T-helper 22 cell (primary cell): ENCODE measurements at regions not wholly inside any gene's neighbourhood (a gene's known extent, or its start where the extent isn't known, plus 50 kb on each side); places are given as distances from the start of the nearest gene placed in this dataset.
A peak's percentile ranks its signal among the peaks of the same experiment; 100 is the strongest.
"Not testable (repeated sequence)": the region's sequence is repeated elsewhere in the genome, so short reads cannot be mapped to it uniquely, and the experiment has no call there.

Experiments used
- DNase-seq: peaks from one replicate; pipeline ENCODE4 v3.0.0-alpha.2; 2020; ENCODE audit warnings: low read depth

DNA sequence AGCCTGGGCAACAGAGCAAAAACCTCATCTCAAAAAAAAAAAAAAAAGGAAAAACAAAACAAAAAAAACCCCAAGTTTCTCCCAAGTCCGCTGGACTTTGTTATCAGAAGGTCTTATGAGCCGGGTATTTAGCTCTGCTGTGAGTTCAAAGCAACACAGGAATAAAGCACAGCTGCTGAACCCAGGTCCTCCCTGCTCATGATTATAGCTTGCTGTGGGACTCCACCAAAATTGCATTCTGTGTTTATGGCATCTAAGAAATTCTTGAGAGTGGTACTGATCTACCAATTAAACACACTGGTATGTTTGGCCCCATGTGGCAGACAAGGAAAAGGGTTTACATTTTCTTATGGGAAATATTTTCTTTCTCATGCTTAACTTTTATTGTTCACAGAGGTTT lies 93.6 kb upstream of the NEDD9 start:
- no peak for DNase-seq

DNA sequence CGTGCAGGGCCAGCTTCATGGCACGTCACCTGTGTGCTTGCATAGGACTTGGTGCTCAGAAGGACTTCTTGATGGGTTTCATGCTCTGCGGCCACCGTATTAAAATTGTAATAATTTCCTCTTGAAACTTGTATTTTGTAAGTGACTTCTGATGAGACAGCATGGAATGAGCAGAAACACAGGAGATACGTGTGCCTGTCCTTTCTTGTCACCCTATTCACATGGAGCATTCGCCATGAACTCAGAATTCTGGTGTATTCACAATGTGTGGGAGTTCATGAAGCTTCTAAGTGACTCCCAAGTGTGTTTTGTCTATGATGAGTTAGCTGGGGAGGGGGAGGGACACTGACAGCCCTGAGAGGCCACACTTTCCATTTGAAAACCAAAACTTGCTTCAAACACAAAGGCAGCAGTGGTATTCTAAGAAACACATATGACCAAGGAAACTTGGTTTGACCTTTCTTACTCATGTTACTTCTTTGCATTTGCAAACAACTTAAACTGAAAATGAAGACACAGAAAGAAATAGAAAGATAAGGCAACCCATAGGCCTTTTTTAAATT lies 92.1 kb upstream of the NEDD9 start:
- DNase-seq: no peak

DNA sequence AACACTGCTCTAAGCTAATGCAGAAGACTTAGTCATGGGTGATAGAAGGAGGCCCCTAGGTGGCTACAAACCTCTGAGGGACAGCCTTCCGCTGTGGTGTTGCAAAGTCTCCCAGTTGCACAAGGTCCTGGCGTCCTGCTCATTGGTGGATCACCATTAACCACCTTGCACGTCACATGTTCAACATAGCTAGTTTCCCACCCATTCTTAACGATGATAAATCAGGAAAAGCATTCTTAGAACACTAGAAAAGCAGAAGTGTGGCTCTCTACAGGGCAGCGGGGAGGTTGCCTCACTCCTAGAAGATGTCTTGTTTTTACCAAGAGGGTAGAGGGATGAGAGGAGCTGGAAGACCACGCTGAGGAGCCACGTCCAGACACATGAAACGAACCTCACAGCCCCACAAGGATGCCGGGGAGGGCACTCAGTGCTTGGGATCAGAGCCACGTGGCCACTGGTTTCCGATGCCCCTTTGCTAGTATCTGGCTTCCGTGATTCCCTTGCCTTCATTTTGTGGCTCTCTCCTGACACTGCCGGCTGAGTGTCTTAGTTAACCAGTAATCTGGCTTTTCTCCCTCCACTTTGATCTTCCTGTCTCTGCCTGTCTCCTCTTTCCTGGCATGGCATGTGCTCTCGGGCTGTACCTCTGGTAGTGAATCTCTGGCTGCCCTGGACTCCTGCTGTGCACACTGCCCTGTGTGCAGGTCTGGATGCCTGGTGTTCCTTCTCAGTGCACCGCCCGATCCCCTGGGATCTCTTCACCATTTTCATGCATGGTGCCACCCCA lies 91.4 kb upstream of the NEDD9 start:
- DNase-seq: no peak

DNA sequence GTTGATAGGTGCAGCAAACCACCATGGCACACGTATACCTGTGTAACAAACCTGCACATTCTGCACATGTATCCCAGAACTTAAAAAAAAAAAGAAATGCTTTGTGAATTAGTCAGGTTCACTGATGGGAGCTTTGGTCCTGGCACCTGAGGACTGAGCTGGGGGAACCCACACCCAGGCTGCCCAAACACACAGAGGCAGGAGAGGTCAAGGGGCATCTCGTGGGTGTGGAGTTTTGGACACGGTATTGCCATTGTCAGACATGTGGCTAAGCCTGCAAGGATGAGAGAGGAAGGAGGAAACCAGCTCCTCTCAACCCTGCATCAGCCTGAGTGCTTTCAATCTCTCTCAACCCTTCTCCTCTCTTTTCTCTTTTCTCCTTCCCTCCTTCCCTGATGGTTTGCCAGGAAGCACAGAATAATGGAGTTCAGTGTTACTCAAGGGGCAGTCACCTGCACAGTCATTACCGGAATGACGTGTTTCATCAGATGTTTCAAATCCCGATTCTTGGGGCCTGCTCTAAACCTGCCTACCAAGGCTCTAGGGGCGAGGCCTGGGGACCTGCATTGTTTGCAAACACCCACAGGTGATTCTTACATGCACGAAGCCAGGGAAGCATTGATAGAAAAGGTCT lies 89.9 kb upstream of the NEDD9 start:
- no peak for DNase-seq

DNA sequence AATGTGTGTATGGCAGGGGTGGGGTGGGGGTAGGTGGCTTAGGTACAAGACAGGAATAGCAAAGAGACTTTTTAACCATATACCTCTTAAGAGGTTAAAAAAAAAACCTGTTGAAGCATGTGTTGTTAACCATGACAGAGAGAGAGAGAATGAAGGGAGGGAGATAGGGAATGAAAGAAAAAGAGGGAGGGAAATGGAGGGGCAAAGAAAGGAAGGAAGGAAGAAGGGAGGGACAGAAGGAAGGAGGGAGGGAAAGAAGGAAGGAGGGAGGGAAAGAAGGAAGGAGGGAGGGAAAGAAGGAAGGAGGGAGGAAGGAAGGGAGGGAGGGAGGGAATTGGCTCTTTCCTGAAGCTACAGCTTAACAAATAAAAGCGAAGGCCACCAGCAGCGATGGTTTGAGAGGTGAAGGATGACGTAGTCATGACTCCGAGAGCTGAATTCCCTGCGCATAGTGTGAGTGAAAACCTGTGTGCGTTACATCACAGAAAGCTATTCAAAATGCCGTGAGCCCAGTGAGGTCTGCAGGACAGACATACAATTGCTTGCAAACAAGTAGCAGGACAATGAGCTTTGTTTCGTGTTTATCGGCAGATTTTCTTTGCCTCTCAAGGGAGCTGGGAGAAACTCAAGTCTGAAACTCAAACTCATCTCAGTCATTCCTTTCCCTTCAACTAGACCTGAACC lies 88.6 kb upstream of the NEDD9 start:
- DNase-seq: no peak

DNA sequence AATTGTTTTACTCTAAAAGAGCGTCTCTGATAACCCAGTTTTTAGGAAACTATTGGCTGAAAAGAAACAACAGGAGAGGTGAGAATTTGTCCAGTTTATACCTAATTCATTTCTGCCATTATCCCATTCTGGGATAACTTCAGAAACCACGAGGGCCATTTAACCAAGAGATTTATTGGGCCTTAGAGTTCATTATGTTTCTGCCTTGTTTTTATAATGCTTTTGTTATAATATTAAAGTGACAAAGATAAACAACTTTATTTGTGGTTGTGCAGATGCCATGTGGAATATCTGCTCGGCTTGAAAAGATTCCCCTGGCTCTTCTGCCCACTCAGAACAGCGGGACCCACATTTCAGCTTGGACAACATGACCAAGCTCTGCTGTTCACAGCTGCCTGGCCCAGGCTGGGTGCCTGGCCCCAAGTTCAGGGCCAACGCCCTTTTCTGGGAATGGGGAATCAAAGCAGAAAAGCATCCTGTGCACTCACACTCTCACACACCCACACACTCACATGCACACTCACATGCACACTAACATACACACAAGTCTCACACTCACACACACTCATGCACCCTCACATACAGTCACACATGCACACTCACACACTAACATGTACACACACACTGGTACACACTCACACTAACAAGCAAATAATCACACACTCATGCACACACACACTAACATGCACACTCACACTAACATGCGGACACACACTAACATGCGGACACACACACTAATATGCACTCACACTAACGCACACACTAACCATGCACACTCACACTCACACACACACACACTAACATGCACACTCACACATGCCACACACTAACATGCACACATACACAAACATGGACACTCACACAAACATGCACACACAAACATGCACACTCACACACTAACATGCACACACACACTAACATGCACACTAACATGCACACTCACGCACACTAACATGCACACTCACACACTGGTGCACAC lies 86.7 kb upstream of the NEDD9 start:
- DNase-seq: no peak

DNA sequence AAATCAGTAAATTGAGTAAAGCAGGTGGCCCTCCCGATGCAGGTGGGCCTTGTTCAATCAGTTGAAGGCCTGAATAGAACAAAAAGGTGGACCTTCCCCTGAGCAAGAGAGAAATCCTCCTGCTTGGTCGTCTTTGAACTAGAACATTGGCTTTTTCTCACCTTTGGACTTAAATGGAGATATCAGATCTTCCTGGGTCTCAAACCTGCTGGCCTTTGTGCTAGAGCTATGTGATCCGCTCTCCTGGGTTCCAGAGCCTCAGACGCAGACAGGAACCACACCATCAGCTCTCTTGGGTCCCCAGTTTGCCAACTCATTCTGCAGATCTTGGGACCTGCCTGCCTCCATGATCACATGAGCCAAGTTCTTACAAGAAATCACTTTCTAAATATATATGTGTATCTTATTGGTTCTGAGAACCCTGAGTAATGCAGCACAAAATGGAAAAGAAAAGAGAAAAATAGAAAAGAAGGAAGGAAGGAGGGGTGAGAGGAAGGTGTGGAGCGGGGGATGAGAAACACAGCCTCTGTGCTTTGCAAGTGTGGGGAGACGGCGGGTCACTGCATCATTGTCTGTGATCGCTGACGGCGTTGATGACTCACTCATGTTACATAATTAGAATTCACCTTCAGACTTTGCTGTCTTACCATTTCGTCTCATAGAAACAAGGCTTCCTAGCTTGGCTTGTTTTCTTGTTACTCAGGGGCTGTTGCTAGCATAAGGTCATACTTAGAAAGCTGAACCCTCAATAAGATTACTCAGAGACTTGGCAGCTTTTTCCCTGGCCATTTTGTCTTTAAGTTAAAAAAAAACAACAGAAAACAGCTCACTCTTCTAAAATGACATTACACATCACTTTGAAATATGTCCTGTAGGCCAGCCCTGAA lies 85.7 kb upstream of the NEDD9 start:
- DNase-seq: peak; percentile 69

DNA sequence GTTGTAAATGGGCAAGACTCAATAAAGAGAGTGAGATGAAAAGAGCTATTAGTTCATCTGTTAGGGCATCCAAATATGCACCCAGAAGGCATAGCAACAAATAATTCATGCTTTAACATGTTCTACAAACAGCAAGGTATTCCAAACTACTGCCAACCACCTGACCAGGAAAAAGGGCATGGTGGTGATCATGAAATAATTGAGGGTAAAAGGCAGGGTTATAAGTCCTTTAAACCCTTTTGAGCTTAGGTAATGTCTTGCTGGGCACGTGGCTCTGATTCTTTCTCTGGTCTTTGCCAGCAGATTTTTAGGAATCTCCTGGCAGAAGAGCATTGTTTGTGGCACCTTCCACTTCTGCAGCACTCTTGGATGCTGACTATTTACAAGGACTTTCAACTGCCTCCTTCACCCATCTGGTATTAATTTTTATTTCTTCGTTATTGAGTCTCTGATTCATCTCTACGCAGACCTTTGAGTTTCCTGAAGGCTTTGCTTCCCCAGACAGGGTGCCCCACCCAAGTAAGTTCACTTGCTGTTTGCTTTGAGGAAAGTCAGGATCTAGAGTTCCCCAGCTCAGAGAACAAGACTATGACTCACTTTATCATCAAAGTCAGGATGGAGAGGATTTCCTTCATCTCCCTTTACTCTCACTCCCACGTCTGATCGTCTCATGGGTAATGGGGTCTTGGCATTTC lies 83.4 kb upstream of the NEDD9 start:
- no peak for DNase-seq

DNA sequence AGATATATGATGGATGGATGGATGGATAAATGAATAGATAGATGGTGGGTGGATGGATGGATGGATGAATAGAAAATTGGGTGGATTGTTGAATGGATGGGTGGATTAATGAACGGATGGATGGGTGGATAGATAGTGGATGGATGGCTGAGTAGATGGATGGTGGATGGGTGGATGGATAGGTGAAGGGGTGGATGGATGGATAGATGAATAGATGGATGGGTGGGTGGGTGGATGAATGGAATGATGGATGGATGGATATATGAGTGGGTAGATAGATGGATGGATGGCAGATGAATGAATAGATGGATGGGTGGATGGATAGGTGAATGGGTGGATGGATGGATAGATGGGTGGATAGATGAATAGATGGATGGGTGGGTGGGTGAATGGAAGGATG lies 80.7 kb upstream of the NEDD9 start:
- no peak for DNase-seq

DNA sequence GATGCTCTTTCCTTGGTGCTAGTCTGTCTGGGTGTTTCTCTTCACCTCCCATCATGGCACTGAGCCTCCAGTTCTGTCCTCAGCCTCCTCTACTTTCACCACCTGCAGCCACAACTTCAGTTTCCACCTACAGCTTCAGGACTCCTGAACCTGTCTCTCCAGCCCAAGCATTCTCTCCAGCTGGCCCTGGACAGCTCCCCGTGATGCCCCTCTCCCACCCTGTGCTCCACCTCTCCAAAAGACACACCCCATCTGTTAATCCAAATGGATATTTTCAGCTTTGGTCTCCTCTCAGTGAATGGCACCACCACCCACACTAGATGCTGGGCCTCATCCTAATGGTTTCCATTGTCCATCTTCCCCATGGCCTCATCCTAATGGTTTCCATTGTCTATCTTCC lies 79.5 kb upstream of the NEDD9 start:
- no peak for DNase-seq

DNA sequence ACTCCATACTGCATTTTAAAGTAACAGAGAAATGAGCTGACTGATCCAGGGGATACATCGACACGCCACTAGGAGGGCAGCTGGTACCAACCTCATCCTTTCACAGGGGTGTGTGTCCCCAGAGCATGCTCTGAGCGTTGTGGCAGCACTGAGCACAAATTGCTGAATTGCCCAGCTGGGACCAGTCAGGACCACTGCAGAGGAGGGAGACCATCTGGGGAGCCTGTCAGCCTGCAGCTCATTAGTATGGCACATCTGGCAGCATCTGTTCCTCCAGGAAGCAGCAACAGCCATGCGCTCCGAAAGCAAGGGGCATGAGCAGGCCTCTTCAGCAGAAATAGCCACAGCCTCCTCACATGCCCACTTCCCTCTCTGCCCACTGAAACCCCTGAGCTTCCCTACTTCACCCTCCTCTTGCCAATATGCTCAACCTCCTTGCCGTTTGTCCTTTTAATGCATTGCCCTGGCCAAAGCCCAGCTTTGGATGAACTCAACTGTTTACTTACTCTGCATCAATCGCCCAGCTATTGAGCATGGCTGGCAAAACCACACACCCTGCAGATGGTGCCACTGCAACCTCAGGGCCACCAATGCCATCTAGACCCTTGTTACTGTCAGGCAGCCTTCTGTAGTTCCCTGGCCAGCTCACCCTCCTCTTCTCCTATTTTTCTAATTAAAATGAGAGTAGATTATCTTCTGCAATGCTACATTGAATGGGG lies 77.6 kb upstream of the NEDD9 start:
- DNase-seq: no peak

DNA sequence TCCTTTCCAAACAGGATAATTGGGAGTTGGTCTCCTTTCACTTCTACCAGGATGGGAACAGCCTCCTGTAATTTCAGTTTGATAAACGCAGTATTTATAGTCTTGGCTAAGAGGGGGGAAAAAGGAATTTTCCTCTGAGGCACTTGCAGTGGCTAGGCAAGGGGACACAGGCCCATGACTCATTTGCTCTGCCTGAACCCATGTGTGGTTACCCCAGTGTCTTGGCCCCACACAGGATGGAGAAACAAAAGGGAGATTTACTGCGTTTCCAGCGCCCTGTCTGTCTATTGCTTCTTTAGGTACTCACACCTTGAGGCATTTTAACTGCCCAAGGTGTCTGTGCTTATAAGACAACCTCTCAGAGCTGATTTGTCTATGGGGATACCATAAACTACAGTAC lies 74.8 kb upstream of the NEDD9 start:
- DNase-seq: no peak

DNA sequence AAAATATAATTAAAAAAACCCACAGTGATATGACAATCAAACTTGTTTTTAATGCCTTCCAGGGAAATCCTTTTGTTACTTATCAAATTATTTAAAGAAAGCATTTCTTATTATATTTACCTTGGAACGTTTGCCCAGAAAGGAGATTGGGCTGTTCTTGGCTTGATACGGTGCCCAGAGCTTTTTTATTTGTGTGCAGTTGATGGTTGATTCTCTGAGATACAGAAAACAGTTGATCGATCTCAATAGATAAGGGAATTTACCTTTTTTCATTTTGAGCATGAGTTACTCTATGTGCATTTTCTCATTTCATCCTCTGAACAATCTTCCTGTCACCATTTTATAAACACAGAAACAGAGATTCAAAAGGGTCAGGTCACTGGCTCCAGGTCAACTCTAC lies 72.5 kb upstream of the NEDD9 start:
- no peak for DNase-seq

DNA sequence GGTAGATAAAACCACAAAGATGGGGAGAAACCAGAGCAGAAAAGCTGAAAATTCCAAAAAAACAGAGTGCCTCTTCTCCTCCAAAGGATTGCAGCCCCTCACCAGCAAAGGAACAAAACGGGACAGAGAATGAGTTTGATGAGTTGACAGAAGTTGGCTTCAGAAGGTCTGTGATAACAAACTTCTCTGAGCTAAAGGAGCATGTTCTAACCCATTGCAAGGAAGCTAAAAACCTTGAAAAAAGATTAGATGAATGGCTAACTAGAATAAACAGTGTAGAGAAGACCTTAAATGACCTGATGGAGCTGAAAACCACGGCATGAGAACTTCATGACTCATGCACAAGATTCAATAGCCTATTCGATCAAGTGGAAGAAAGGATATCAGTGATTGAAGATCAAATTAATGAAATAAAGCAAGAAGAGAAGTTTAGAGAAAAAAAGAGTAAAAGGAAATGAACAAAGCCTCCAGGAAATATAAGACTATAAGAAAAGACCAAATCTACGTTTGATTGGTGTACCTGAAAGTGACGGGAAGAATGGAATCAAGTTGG lies 67.5 kb upstream of the NEDD9 start:
- DNase-seq: not testable (repeated sequence)

DNA sequence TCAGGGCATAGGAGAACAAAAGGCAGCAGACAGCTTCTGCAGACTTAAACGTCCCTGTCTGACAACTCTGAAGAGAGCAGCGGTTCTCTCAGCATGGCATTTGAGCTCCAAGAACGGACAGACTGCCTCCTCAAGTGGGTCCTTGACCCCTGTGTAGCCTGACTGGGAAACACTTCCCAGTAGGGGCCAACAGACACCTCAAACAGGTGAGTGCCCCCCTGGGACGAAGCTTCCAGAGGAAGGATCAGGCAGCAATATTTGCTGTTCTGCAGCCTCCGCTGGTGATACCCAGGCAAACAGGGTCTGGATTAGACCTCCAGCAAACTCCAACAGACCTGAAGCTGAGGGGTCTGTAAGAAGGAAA lies 66.9 kb upstream of the NEDD9 start:
- DNase-seq: not testable (repeated sequence)

DNA sequence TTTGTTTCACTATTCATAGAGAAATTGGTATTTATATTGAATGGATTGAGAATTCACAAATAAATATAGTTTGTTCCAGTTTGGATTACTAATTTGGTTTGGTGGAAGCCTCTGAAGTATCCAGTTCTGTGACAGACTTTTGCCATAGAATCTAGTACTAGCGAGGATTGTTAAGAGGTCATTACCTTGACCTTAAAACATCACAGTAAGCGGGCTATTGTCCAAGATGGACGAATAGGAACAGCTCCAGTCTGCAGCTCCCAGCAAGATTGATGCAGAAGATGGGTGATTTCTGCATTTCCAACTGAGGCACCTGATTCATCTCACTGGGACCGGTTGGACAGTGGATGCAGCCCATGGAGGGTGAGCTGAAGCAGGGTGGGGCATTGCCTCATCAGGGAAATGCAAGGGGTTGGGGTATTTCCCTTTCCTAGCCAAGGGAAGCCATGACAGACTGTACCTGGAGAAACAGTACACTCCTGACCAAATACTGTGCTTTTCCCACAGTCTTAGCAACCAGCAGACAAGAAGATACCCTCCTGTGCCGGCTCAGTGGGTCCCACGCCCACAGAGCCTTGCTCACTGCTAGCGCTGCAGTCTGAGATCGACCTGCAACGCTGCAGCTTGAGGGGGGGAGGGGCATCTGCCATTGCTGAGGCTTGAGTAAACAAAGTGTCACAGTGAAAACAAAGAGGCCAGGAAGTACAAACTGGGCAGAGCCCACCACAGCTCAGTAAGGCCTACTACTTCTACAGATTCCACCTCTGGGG lies 66.4 kb upstream of the NEDD9 start:
- DNase-seq: no peak

DNA sequence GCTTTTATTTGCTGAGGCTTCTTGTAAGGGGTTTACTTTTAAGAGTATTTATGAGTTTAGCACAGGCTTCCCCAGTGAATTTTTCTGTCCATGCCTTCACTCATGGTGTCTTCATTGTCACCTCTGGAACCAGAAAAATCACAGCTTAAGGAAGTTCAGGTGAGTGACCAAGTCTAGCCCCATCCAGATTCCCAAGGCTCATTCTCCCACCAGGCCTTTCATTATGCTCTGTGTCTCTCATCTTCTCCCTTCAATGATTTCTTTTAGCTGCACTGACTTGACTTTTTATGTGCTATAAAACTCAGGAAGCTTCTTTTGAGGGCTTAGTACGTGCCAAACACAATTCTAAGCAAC lies 64.9 kb upstream of the NEDD9 start:
- DNase-seq: no peak
